Pancreas (tissue), 10 donors: ENCODE measurements at regions not wholly inside any gene's neighbourhood (a gene's known extent, or its start where the extent isn't known, plus 50 kb on each side); places are given as distances from the start of the nearest gene placed in this dataset.

Experiments used
- ATAC-seq, 4 donors: fragments of 200-7000 bp; cut with Tn5 transposase; one replicate each; pipeline versions ENCODE4 v1.8.0 to v1.9.1; 2020; ENCODE audit warnings: mild to moderate bottlenecking in 4 of 4, moderate library complexity in 4 of 4
- DNase-seq, 6 donors: peaks; one replicate each; pipeline ENCODE4 v3.0.0-alpha.2; 2020
- FAIRE-seq: peaks from 2 replicates; lab custom pipeline; 2012; peaks lifted over from hg19 to GRCh38; lab: Jason Lieb, UNC
- H3K27ac ChIP-seq, 4 donors: fragments of 200-600 bp; sonication (generic); 1 replicate in 3 of 4; 2 replicates in 1 of 4; pipeline versions ENCODE4 v1.5.0 to v1.8.0; 2020
- H3K27me3 ChIP-seq, 4 donors: fragments of 200-600 bp; one replicate each; pipeline ENCODE4 v1.8.0; 2021
- H3K36me3 ChIP-seq, 3 donors: fragments of 200-600 bp; sonication (generic) in 1 of 3; one replicate each; pipeline versions ENCODE4 v1.5.0 to v1.8.0; 2020 to 2021
- H3K4me1 ChIP-seq, 3 donors: fragments of 200-600 bp; one replicate each; pipeline ENCODE4 v1.8.0; 2021
- H3K4me3 ChIP-seq, 4 donors: fragments of 200-600 bp; sonication (generic) in 2 of 4; one replicate each; pipeline versions ENCODE4 v1.5.0 to v1.8.0; 2020 to 2021
- H3K9me3 ChIP-seq, 4 donors: fragments of 200-600 bp; one replicate each; pipeline ENCODE4 v1.8.0; 2021
- WGBS, 2 donors: extraction: QIAGEN DNeasy Blood & Tissue Kit; methylation state at CpG; one replicate each; pipeline ENCODE4 v1.1.7; 2013; 5-methylcytosine and 5-hydroxymethylcytosine counted together
- intact Hi-C, 3 donors: fragments of 100-400 bp; cut with DNase I; formaldehyde crosslinking; loops; one replicate each; pipeline versions ENCODE4 v1.11.1 to v1.14.2; 2022
- TF ChIP-seq, protein P1 (sequence below), 4 donors: fragments of 200-600 bp; sonication (generic) in 3 of 4; IDR thresholded peaks; one replicate each; pipeline versions ENCODE4 v1.5.0 to v1.8.0; 2021; ENCODE audit warnings: antibody characterized with exemption in 4 of 4
- donor health status: healthy with polysubstance abuse.
- donor health status: DM: no; HTN: no; CAD: no; lungs with moderate emphysema.
- donor health status: DM: no; HTN: no; CAD: no.
- donor health status: control.
- donor health status: control.
- donor health status: Bipolar disorder and iron deficiency.
- donor health status: DM: yes; HTN: yes; CAD: no.
- donor health status: DM: no; HTN: no; CAD: no.
- donor health status: DM: no; HTN: no; CAD: no.
- donor health status: DM: yes; HTN: yes; CAD: no.

DNA sequence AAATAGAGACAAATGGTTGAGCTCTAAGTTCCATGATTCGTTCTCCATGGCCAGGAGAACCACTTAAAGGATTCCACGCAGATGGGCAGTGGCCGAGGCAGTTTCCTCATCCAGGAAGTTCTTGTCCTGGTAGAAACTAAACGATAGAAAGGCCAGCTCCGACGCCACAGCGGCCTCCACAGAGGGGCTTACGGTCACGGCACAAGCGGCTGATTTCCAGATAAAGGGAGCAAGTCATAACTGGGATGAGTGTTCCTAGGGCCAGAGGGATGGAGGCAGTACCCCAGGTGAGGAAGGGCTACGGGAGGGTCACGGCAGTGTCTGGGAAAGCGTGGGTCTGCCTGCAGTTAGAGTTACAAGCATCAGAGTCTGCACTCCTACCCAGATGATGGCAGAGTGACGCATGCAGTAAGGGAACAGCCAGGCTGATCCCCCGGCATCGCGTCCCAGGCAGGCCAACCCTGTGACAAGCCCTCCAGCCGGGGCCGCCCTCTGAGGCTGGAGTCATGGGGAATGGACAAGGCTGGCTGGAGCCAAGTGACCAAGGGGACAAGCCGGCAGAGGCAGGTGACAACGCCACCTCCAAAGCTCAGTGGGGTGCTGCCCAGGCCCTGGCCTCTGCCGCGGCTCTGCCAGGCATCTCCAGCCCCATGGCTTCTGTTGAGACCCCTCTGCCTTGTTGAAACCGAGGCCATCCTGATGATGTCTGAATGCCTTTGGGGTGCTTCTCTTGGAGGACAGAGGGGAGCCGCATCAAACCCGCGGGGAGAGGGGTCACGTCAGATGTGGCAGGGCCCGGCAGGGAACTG is 475.1 kb downstream of the BRD1 start:
- peaks cover 0 to 13% (median 0%) of the 10 kb centered on the region in 4 donors for H3K27me3 ChIP-seq
- intact Hi-C loops: no loop called here
- WGBS, 2 donors: 61 to 78% methylated on average over 29 of the region's 29 CpGs
- no peak overlapping the region for H3K27ac ChIP-seq
- no peak for FAIRE-seq
- H3K9me3 ChIP-seq: no peaks in the 10 kb centered on the region
- H3K36me3 ChIP-seq: no peaks in the 10 kb centered on the region
- DNase-seq: peak in 1 of 6 donors; percentile 50
- ATAC-seq: no peak
- no peaks in the 10 kb centered on the region for H3K4me1 ChIP-seq
- H3K4me3 ChIP-seq: no peak overlapping the region
- TF ChIP-seq, protein P1, sequence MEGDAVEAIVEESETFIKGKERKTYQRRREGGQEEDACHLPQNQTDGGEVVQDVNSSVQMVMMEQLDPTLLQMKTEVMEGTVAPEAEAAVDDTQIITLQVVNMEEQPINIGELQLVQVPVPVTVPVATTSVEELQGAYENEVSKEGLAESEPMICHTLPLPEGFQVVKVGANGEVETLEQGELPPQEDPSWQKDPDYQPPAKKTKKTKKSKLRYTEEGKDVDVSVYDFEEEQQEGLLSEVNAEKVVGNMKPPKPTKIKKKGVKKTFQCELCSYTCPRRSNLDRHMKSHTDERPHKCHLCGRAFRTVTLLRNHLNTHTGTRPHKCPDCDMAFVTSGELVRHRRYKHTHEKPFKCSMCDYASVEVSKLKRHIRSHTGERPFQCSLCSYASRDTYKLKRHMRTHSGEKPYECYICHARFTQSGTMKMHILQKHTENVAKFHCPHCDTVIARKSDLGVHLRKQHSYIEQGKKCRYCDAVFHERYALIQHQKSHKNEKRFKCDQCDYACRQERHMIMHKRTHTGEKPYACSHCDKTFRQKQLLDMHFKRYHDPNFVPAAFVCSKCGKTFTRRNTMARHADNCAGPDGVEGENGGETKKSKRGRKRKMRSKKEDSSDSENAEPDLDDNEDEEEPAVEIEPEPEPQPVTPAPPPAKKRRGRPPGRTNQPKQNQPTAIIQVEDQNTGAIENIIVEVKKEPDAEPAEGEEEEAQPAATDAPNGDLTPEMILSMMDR (IDR thresholded peaks at IDR 0.05): no peak

DNA sequence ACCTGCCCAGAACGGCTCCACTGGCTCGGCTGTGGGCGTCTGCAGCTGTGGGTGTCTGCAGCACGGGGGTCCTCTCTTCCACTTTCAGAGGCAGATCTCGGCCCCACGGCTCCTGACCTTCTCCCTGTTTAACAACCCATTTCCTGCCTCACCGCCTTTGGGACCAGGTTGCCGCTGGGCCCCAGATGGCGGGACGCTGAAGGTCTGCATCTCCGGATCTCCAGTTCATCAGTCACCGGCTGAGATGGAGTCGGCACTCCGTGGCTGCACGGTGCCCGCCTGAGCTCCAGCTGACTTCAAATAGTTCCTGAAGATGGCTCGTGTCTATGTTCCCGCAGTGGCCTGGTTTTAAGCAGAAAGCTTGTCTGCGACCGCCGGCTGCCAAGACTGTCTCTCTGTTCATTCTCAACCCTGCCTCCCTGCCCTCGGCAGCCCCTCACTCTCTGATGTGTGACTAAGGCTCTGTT is 475.9 kb downstream of the BRD1 start:
- no peak overlapping the region for H3K27ac ChIP-seq
- DNase-seq (peak in 1 of 6 donors; percentile 43), ATAC-seq (no peak), FAIRE-seq (no peak)
- H3K4me3 ChIP-seq: no peak overlapping the region
- peaks cover 0 to 13% (median 0%) of the 10 kb centered on the region in 4 donors for H3K27me3 ChIP-seq
- 53 to 72% methylated on average over 22 of the region's 22 CpGs for WGBS, 2 donors
- intact Hi-C loops: no loop called here
- TF ChIP-seq, protein P1 (IDR thresholded peaks at IDR 0.05): no peak
- no peaks in the 10 kb centered on the region for H3K9me3 ChIP-seq
- H3K4me1 ChIP-seq: no peaks in the 10 kb centered on the region
- no peaks in the 10 kb centered on the region for H3K36me3 ChIP-seq

DNA sequence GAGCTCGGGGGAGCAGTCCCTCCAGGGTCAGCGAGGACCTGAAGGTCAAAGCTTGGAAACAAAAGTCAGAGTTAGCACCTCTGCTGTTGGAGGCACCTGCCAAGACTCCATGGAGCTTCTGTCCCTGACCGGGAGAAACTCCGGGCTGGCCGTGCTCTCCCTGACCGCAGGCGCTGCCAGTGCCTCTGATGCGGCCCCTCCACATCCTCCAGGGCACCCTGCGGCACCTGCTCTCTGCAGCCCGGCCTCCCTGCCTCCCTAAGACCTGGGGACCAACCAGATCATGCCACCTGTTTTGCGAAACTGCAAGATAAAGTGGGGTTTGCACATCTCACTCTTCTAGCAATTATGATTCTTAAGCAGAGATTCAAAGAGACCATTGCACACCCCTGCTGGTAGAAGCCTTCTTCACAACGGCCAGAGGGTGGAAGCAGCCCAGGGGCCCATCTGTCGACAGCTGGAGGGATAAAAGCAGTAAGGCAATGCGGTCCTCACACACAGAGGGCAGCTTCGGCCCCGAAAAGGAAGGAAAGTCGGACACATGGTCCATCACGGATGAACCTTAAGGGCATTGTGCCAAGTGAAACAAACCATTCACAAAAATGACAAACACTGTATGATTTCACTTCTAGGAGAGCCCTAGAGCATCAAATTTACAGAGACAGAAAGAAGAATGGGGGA is 477.1 kb downstream of the BRD1 start:
- ATAC-seq: no peak
- 39 to 52% methylated on average over 18 of the region's 18 CpGs for WGBS, 2 donors
- Histone ChIP-seq H3K4me3 (no peak overlapping the region), H3K27me3 (peaks cover 0 to 13% (median 0%) of the 10 kb centered on the region in 4 donors), H3K27ac (no peak overlapping the region), H3K4me1 (no peaks in the 10 kb centered on the region), H3K9me3 (no peaks in the 10 kb centered on the region), H3K36me3 (no peaks in the 10 kb centered on the region)
- FAIRE-seq: no peak
- DNase-seq: peak in 1 of 6 donors; percentile 42
- intact Hi-C loops: no loop called here
- TF ChIP-seq, protein P1 (IDR thresholded peaks at IDR 0.05): no peak

DNA sequence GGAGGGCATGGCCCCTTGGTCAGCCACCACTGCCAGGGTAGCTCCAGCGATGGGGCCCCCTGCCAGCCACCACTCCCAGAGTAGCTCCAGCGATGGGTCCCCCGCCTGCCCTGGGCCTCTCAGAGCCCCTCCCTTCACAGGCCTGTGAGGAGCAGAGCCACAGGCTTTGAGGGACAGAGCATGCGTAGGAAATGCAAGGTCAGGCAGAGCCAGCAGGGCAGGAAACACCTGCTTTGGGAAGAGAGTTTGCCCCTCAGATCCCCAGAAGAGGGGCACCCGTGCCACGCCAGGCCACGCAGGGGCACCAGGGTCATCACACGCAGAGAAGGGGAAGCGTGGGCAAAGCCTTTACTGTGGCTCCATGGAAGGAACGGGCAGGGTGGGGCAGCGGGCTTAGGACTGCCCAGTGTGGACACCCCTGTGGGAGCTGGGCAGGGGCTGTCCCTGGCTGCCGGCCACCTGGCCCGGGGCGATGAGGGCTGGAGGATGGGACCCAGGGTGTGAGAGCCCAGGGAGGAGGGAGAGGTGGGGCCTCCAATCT is 477.8 kb downstream of the BRD1 start:
- Histone ChIP-seq H3K4me1 (no peaks in the 10 kb centered on the region), H3K36me3 (no peaks in the 10 kb centered on the region), H3K4me3 (no peak overlapping the region), H3K9me3 (no peaks in the 10 kb centered on the region), H3K27ac (no peak overlapping the region), H3K27me3 (peaks cover 0 to 11% (median 0%) of the 10 kb centered on the region in 4 donors)
- ATAC-seq (no peak), DNase-seq (peak in 1 of 6 donors; percentile 38), FAIRE-seq (no peak)
- intact Hi-C loops: no loop called here
- WGBS, 2 donors: 39 to 49% methylated on average over 13 to 14 of the region's 14 CpGs
- TF ChIP-seq, protein P1 (IDR thresholded peaks at IDR 0.05): no peak
